ENCODE measurements at regions not wholly inside any gene's neighbourhood (a gene's known extent, or its start where the extent isn't known, plus 50 kb on each side); places are given as distances from the start of the nearest gene placed in this dataset.

GRCh38 chr14:65828396-65828795 is 415.9 kb downstream of the FUT8 start:
- ChIA-PET POLR2A (ENCODE audit: low non-redundant PET) (no interaction called here), CTCF (no interaction called here)
- DNase-seq (ENCODE audit: low spot score): no peak
- H3K4me1 ChIP-seq (ENCODE audit: insufficient read depth, low read length, poor library complexity, severe bottlenecking): no peaks in the 10 kb centered on the region
- no TSS peak for BruUV-seq (replicated peaks)
- no peaks in the 10 kb centered on the region for H3K9me3 ChIP-seq (ENCODE audit: low read depth, low read length, poor library complexity, severe bottlenecking)
- TF ChIP-seq CTCF (conservative IDR thresholded peaks at IDR 0.05; ENCODE audit: low read depth, low read length): no peak
- no peak for TF ChIP-seq EZH2 (IDR thresholded peaks at IDR 0.05; ENCODE audit: borderline replicate concordance, low read depth, low read length, poor library complexity, severe bottlenecking)
- H3K4me3 ChIP-seq (ENCODE audit: low read depth, low read length, poor library complexity, severe bottlenecking): no peak overlapping the region
- intact Hi-C loops (cut with micrococcal nuclease; ENCODE audit: unreplicated experiment): loop anchor here (5.0 kb wide), 1 partner anchor 129 kb away; no protein-coding TSS in a partner anchor
- H3K27ac ChIP-seq (ENCODE audit: low read depth, low read length, poor library complexity, severe bottlenecking): no peak overlapping the region
- H3K36me3 ChIP-seq (ENCODE audit: insufficient read depth, low read length, poor library complexity, severe bottlenecking): no peaks in the 10 kb centered on the region
- peaks cover 17% of the 10 kb centered on the region for H3K27me3 ChIP-seq (replicated peaks; ENCODE audit: insufficient read depth, low read depth, low read length, poor library complexity)

- Histone ChIP-seq H3K4me1 (ENCODE audit: insufficient read depth, low read length, poor library complexity, severe bottlenecking) (no peaks in the 10 kb centered on the region), H3K4me3 (ENCODE audit: low read depth, low read length, poor library complexity, severe bottlenecking) (no peak overlapping the region), H3K27ac (ENCODE audit: low read depth, low read length, poor library complexity, severe bottlenecking) (no peak overlapping the region), H3K9me3 (ENCODE audit: low read depth, low read length, poor library complexity, severe bottlenecking) (no peaks in the 10 kb centered on the region), H3K36me3 (ENCODE audit: insufficient read depth, low read length, poor library complexity, severe bottlenecking) (no peaks in the 10 kb centered on the region), H3K27me3 (replicated peaks; ENCODE audit: insufficient read depth, low read depth, low read length, poor library complexity) (peaks cover 11% of the 10 kb centered on the region)
- intact Hi-C loops (cut with micrococcal nuclease; ENCODE audit: unreplicated experiment): loop anchor here (10.0 kb wide), 1 partner anchor 242 kb away; no protein-coding TSS in a partner anchor
- peak; percentile 43; the same call in 1 of the 2 replicates for TF ChIP-seq CTCF (conservative IDR thresholded peaks at IDR 0.05; ENCODE audit: low read depth, low read length)
- no peak for TF ChIP-seq EZH2 (IDR thresholded peaks at IDR 0.05; ENCODE audit: borderline replicate concordance, low read depth, low read length, poor library complexity, severe bottlenecking)
- peak; percentile 18 for DNase-seq (ENCODE audit: low spot score)
- ChIA-PET POLR2A (ENCODE audit: low non-redundant PET) (no interaction called here), CTCF (interaction anchor here (0.7 to 1.4 kb wide), 3 partner anchors 206 to 421 kb away, joined by 3 to 10 read pairs (median 3); no protein-coding TSS in a partner anchor)
- BruUV-seq (replicated peaks): no TSS peak
Measured at GRCh38 chr14:65832431-65833266, 420.1 kb downstream of the FUT8 start.

- ChIA-PET CTCF (interaction anchor here (0.7 to 1.4 kb wide), 3 partner anchors 205 to 422 kb away, joined by 3 to 10 read pairs (median 3); no protein-coding TSS in a partner anchor), POLR2A (ENCODE audit: low non-redundant PET) (no interaction called here)
- no peak for DNase-seq (ENCODE audit: low spot score)
- Histone ChIP-seq H3K27me3 (replicated peaks; ENCODE audit: insufficient read depth, low read depth, low read length, poor library complexity) (peaks cover 6% of the 10 kb centered on the region), H3K9me3 (ENCODE audit: low read depth, low read length, poor library complexity, severe bottlenecking) (no peaks in the 10 kb centered on the region), H3K36me3 (ENCODE audit: insufficient read depth, low read length, poor library complexity, severe bottlenecking) (no peaks in the 10 kb centered on the region), H3K27ac (ENCODE audit: low read depth, low read length, poor library complexity, severe bottlenecking) (no peak overlapping the region), H3K4me3 (ENCODE audit: low read depth, low read length, poor library complexity, severe bottlenecking) (no peak overlapping the region), H3K4me1 (ENCODE audit: insufficient read depth, low read length, poor library complexity, severe bottlenecking) (no peaks in the 10 kb centered on the region)
- TF ChIP-seq CTCF (conservative IDR thresholded peaks at IDR 0.05; ENCODE audit: low read depth, low read length): no peak
- no peak for TF ChIP-seq EZH2 (IDR thresholded peaks at IDR 0.05; ENCODE audit: borderline replicate concordance, low read depth, low read length, poor library complexity, severe bottlenecking)
- intact Hi-C loops (cut with micrococcal nuclease; ENCODE audit: unreplicated experiment): loop anchor here (10.0 kb wide), 1 partner anchor 241 kb away; no protein-coding TSS in a partner anchor
- BruUV-seq (replicated peaks): no TSS peak
Measured at GRCh38 chr14:65833267-65833880, 420.8 kb downstream of the FUT8 start.
